BJ (cell line): ENCODE measurements at regions not wholly inside any gene's neighbourhood (a gene's known extent, or its start where the extent isn't known, plus 50 kb on each side); places are given as distances from the start of the nearest gene placed in this dataset.

Experiments
- CTCF ChIA-PET: fragments of 350-600 bp; formaldehyde crosslinking; extraction: SDS; loops from one replicate; lab custom pipeline; 2021; ENCODE audit warnings: antibody characterized with exemption, inconsistent platforms; lab: Yijun Ruan, JAX
- POLR2A ChIA-PET: fragments of 300-600 bp; sonication (Branson Sonifier 250); formaldehyde crosslinking; extraction: SDS; loops from one replicate; lab custom pipeline; 2021; ENCODE audit warnings: antibody characterized with exemption; lab: Charles Lee
- DNase-seq: peaks from one replicate; pipeline ENCODE4 v3.0.0-alpha.2; 2011; ENCODE audit warnings: low read depth
- H3K27me3 ChIP-seq: 2 replicates; pipeline ENCODE4 v1.6.0; 2011; ENCODE audit warnings: low read length; ENCODE audit not compliant: control insufficient read depth, insufficient read depth
- H3K36me3 ChIP-seq: 2 replicates; pipeline ENCODE4 v1.5.1; 2011; ENCODE audit warnings: low read length; ENCODE audit not compliant: control insufficient read depth, insufficient read depth
- H3K4me3 ChIP-seq: 2 replicates; pipeline ENCODE4 v1.5.1; 2011; ENCODE audit warnings: low read depth, mild to moderate bottlenecking, control low read depth, low read length
- TF ChIP-seq, protein P1 (sequence below): IDR thresholded peaks from 2 replicates; pipeline ENCODE4 v1.5.1; 2011; ENCODE audit warnings: low read depth, mild to moderate bottlenecking, control low read depth, inconsistent platforms, low read length, moderate library complexity; ENCODE audit not compliant: insufficient read depth

DNA sequence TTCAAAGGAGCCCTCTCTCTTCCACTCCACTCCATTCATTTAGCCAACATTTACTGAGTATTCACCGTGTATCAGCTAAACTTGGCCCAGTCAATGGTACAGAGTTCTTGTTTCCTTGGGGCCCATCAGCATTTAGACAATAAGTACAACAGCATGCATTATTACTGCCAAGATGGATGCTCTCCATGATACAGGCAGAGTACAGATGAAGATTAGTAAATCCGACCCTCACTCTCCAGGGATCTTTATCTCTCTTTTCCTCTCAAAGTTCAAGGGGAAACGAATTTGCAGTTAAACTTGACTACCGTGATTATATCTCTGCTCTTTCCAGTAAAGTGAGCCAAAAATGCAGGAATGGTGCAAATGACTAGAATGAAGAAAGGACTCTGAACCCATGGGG is 184.6 kb upstream of the DUSP10 start:
- TF ChIP-seq, protein P1, sequence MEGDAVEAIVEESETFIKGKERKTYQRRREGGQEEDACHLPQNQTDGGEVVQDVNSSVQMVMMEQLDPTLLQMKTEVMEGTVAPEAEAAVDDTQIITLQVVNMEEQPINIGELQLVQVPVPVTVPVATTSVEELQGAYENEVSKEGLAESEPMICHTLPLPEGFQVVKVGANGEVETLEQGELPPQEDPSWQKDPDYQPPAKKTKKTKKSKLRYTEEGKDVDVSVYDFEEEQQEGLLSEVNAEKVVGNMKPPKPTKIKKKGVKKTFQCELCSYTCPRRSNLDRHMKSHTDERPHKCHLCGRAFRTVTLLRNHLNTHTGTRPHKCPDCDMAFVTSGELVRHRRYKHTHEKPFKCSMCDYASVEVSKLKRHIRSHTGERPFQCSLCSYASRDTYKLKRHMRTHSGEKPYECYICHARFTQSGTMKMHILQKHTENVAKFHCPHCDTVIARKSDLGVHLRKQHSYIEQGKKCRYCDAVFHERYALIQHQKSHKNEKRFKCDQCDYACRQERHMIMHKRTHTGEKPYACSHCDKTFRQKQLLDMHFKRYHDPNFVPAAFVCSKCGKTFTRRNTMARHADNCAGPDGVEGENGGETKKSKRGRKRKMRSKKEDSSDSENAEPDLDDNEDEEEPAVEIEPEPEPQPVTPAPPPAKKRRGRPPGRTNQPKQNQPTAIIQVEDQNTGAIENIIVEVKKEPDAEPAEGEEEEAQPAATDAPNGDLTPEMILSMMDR = no peak
- CTCF ChIA-PET = interaction anchor here (1.0 to 1.2 kb wide), 2 partner anchors 12 to 23 kb away, joined by 3 to 4 read pairs; no protein-coding TSS in a partner anchor
- Histone ChIP-seq H3K27me3 (no peaks in the 10 kb centered on the region), H3K4me3 (no peak overlapping the region), H3K36me3 (no peaks in the 10 kb centered on the region)
- DNase-seq = no peak
- POLR2A ChIA-PET = interaction anchor here (0.6 kb wide), 1 partner anchor 110 kb away, joined by 3 read pairs; no protein-coding TSS in a partner anchor

DNA sequence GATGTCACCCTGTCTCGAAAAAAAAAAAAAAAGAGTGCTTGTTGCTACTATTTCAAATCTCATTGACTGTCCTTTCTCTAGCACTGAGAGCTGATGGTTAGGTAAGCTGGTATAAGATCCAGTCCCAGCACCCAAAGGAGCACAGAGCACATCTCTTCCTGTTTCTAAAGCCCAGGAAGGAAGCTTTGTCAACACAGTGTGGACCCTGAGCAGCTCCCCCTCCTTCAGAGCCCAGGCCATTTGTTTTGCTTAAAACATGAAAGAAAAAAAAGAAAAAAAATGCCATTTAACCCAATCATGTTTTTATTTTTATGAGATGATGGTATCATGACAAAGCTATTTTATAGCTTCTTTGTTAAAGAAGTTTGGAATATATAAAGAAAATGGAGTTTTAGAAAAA is 184.1 kb upstream of the DUSP10 start:
- POLR2A ChIA-PET = interaction anchor here (0.6 kb wide), 1 partner anchor 111 kb away, joined by 3 read pairs; no protein-coding TSS in a partner anchor
- no peak for DNase-seq
- TF ChIP-seq, protein P1 = no peak
- H3K36me3 ChIP-seq = no peaks in the 10 kb centered on the region
- no peak overlapping the region for H3K4me3 ChIP-seq
- no peaks in the 10 kb centered on the region for H3K27me3 ChIP-seq
- CTCF ChIA-PET = interaction anchor here (1.0 to 1.5 kb wide), 3 partner anchors 11 to 23 kb away, joined by 3 to 4 read pairs (median 3); no protein-coding TSS in a partner anchor

DNA sequence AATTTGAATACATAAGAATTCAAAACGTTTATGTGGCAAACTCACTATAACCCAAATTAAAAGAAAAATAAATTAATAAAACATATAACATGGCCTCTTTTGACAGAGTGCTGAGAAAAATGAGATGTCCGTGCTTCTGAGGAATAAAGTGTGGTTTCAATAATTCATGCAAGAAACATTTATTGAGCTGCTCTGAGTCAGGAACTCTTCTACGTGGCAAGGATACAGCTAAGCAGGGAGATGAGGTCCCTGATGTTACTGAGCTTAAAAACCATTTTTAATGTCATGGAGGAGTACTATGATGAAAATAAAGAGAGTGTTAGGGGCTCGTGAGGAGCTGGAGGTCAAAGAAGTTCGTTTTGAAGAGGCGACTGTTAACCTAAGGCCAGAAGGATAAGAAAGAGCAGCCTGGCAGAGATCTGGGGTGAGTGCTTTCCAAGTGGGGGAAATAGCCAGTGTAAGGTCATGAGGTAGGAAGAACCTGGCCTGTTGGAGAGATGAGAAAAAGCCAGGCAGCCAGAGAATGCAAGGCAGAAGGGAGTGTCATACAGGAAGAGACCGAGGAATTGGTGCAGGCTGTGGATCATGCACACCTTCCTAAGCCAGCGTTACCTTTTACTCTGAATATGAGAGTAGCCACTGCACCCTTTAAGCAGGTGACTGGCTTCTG is 182.2 kb upstream of the DUSP10 start:
- H3K4me3 ChIP-seq = no peak overlapping the region
- TF ChIP-seq, protein P1 = no peak
- H3K27me3 ChIP-seq = no peaks in the 10 kb centered on the region
- ChIA-PET CTCF (interaction anchor here (1.5 kb wide), 1 partner anchor 541 kb away, joined by 4 read pairs; no protein-coding TSS in a partner anchor), POLR2A (no interaction called here)
- no peaks in the 10 kb centered on the region for H3K36me3 ChIP-seq
- DNase-seq = peak; percentile 13

DNA sequence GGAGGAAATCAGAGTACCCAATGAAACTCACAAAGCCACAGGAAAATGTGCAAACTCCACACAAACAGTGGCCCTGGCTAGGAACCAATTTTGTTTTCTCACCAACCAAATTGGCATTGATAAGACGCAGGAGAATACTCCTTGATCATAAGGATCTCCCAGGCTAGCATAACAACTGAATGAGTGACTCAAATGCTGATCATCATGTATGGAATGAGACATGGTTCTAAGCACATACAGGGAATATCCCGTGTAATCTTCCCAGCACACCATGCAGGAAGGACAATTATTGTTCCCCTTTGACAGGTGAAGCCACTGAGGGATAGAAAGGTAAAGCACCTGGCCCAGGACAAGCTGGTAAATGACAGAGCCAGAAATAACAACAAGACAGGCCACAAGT is 180.0 kb upstream of the DUSP10 start:
- Histone ChIP-seq H3K4me3 (no peak overlapping the region), H3K27me3 (no peaks in the 10 kb centered on the region), H3K36me3 (no peaks in the 10 kb centered on the region)
- DNase-seq = no peak
- TF ChIP-seq, protein P1 = no peak
- CTCF ChIA-PET = interaction anchor here (0.6 to 0.7 kb wide), 2 partner anchors 43 to 244 kb away, joined by 4 to 5 read pairs; no protein-coding TSS in a partner anchor
- POLR2A ChIA-PET = interaction anchor here (0.7 kb wide), 1 partner anchor 367 kb away, joined by 4 read pairs; no protein-coding TSS in a partner anchor

DNA sequence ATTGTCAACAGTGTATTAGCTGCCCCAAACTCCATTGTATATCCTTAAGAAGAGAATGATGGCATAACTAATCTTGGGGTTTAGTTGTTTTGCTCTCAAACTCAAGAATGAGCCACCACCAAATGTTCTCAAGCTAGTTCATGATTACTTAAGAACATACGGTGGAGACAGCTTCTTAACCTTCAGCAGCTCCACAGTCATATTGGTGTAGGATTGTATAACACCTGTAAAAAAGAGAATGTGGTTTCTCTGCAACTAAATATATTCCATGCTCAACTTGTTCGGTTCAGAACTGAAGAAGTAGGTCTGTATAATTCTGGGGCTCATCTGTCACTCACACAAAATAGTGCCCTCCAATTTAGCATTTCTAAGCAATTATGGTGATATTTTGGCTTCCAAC is 177.9 kb upstream of the DUSP10 start:
- Histone ChIP-seq H3K36me3 (no peaks in the 10 kb centered on the region), H3K27me3 (no peaks in the 10 kb centered on the region), H3K4me3 (no peak overlapping the region)
- DNase-seq = no peak
- TF ChIP-seq, protein P1 = no peak
- ChIA-PET POLR2A (no interaction called here), CTCF (interaction anchor here (1.0 kb wide), 1 partner anchor 535 kb away, joined by 4 read pairs; no protein-coding TSS in a partner anchor)
